ENCODE measurements at regions not wholly inside any gene's neighbourhood (a gene's known extent, or its start where the extent isn't known, plus 50 kb on each side); places are given as distances from the start of the nearest gene placed in this dataset.

GRCh38 chr5:63245271-63245670 is 666.7 kb downstream of the LRRC70 start:
- no peaks in the 10 kb centered on the region for H3K4me1 ChIP-seq
- no peaks in the 10 kb centered on the region for H3K36me3 ChIP-seq (ENCODE audit: control insufficient read depth, insufficient read depth, low read length)
- no peaks in the 10 kb centered on the region for H3K27me3 ChIP-seq (ENCODE audit: control insufficient read depth, insufficient read depth, low read length)
- TF ChIP-seq CTCF (IDR thresholded peaks at IDR 0.05) = no peak
- H3K79me2 ChIP-seq = no peaks in the 10 kb centered on the region
- H3K27ac ChIP-seq = no peak overlapping the region
- no peak overlapping the region for H3K4me3 ChIP-seq (ENCODE audit: low read depth, low read length)
- no peaks in the 10 kb centered on the region for H3K9me3 ChIP-seq (ENCODE audit: control insufficient read depth, low read length)
- no peak overlapping the region for H3K4me2 ChIP-seq (ENCODE audit: low read length)
- no peak overlapping the region for H2AFZ ChIP-seq
- H3K9ac ChIP-seq = no peak overlapping the region

GRCh38 chr5:63240063-63240755 is 661.6 kb downstream of the LRRC70 start:
- H2AFZ ChIP-seq = no peak overlapping the region
- H3K27me3 ChIP-seq (ENCODE audit: control insufficient read depth, insufficient read depth, low read length) = no peaks in the 10 kb centered on the region
- no peak overlapping the region for H3K9ac ChIP-seq
- H3K9me3 ChIP-seq (ENCODE audit: control insufficient read depth, low read length) = no peaks in the 10 kb centered on the region
- no peaks in the 10 kb centered on the region for H3K79me2 ChIP-seq
- no peaks in the 10 kb centered on the region for H3K36me3 ChIP-seq (ENCODE audit: control insufficient read depth, insufficient read depth, low read length)
- H3K4me3 ChIP-seq (ENCODE audit: low read depth, low read length) = no peak overlapping the region
- no peak overlapping the region for H3K4me2 ChIP-seq (ENCODE audit: low read length)
- H3K4me1 ChIP-seq = no peaks in the 10 kb centered on the region
- no peak overlapping the region for H3K27ac ChIP-seq
- TF ChIP-seq CTCF (IDR thresholded peaks at IDR 0.05) = no peak

- no peak for TF ChIP-seq CTCF (IDR thresholded peaks at IDR 0.05)
- H3K27ac ChIP-seq = no peak overlapping the region
- no peaks in the 10 kb centered on the region for H3K4me1 ChIP-seq
- H3K4me2 ChIP-seq (ENCODE audit: low read length) = no peak overlapping the region
- H3K79me2 ChIP-seq = no peaks in the 10 kb centered on the region
- H3K9me3 ChIP-seq (ENCODE audit: control insufficient read depth, low read length) = no peaks in the 10 kb centered on the region
- H3K27me3 ChIP-seq (ENCODE audit: control insufficient read depth, insufficient read depth, low read length) = no peaks in the 10 kb centered on the region
- H3K36me3 ChIP-seq (ENCODE audit: control insufficient read depth, insufficient read depth, low read length) = no peaks in the 10 kb centered on the region
- no peak overlapping the region for H3K9ac ChIP-seq
- no peak overlapping the region for H2AFZ ChIP-seq
- no peak overlapping the region for H3K4me3 ChIP-seq (ENCODE audit: low read depth, low read length)
These were observed 655.3 kb downstream of the LRRC70 start for GRCh38 chr5:63233911-63234310.

GRCh38 chr5:63233361-63233760 is 654.7 kb downstream of the LRRC70 start:
- Histone ChIP-seq H3K9ac (no peak overlapping the region), H3K27ac (no peak overlapping the region), H2AFZ (no peak overlapping the region), H3K79me2 (no peaks in the 10 kb centered on the region), H3K27me3 (ENCODE audit: control insufficient read depth, insufficient read depth, low read length) (no peaks in the 10 kb centered on the region), H3K36me3 (ENCODE audit: control insufficient read depth, insufficient read depth, low read length) (no peaks in the 10 kb centered on the region), H3K4me3 (ENCODE audit: low read depth, low read length) (no peak overlapping the region), H3K9me3 (ENCODE audit: control insufficient read depth, low read length) (no peaks in the 10 kb centered on the region), H3K4me2 (ENCODE audit: low read length) (no peak overlapping the region), H3K4me1 (no peaks in the 10 kb centered on the region)
- TF ChIP-seq CTCF (IDR thresholded peaks at IDR 0.05) = no peak

GRCh38 chr5:63230754-63231153 is 652.1 kb downstream of the LRRC70 start:
- H3K4me1 ChIP-seq = no peaks in the 10 kb centered on the region
- H3K9me3 ChIP-seq (ENCODE audit: control insufficient read depth, low read length) = no peaks in the 10 kb centered on the region
- no peak for TF ChIP-seq CTCF (IDR thresholded peaks at IDR 0.05)
- no peaks in the 10 kb centered on the region for H3K36me3 ChIP-seq (ENCODE audit: control insufficient read depth, insufficient read depth, low read length)
- H3K27me3 ChIP-seq (ENCODE audit: control insufficient read depth, insufficient read depth, low read length) = no peaks in the 10 kb centered on the region
- H3K27ac ChIP-seq = no peak overlapping the region
- no peak overlapping the region for H2AFZ ChIP-seq
- H3K4me2 ChIP-seq (ENCODE audit: low read length) = no peak overlapping the region
- H3K79me2 ChIP-seq = no peaks in the 10 kb centered on the region
- H3K4me3 ChIP-seq (ENCODE audit: low read depth, low read length) = no peak overlapping the region
- no peak overlapping the region for H3K9ac ChIP-seq

All from parathyroid adenoma (tissue), 2 donors.